GM03348 (cell line): ENCODE measurements at regions not wholly inside any gene's neighbourhood (a gene's known extent, or its start where the extent isn't known, plus 50 kb on each side); places are given as distances from the start of the nearest gene placed in this dataset.

ENCODE experiments used
- DNase-seq: peaks from one replicate; pipeline ENCODE4 v3.0.0; 2012; ENCODE audit warnings: low spot score

DNA sequence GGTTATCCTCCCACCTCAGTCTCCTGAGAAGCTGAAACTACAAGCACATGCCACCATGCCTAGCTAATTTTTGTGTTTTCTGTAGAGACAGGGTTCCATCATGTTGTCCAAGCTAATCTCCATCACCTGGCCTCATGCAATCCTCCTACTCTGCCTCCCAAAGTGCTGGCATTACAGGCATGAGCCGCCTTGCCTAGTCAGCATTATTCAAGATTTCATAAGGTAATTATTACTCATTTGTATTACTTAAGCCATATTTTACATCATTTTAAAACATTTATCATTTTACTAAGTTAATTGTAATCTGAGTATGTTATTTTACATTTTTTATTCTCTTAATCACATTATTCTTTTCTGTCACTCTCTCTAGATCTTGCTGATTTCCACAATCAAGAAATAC lies 1575.6 kb downstream of the NCAM2 start:
- no peak for DNase-seq

DNA sequence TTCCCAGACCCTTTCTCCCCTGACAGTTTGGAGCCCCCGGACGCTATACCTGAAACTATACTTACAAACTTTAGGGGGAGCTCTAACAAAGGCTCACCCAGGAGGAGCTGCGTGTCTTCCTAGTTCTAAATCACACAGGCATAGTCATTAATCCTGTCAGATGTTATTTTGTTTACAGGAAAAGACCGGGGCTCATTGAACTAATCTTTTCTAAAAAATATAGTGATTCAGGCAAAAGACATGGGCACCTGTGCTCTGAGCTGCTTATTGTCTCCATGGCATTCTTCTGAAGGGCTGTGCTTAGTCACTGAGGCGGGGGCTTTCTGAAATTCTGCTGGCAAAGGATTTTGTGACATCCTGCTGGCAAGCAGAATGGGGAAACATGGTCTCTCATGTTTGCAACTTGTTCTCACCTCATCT lies 1577.0 kb downstream of the NCAM2 start:
- DNase-seq: no peak

DNA sequence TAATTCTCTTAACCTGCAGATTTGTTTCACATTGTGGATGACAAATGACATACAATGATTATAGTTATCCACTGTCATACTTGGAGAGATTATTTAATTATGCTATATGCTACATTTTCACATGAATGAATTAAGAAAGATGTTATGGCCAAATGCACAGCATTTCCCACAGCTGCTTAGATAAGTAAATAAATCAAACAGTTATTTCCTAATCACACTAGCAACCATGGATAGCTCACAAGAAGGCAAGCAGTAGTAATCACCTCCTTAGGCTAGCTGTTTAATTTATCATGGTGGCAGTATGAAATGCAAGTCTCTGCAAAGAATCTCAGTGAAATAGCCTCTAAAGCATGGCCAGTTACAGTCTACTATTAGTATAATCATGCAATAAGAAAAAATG lies 1581.5 kb downstream of the NCAM2 start:
- no peak for DNase-seq

DNA sequence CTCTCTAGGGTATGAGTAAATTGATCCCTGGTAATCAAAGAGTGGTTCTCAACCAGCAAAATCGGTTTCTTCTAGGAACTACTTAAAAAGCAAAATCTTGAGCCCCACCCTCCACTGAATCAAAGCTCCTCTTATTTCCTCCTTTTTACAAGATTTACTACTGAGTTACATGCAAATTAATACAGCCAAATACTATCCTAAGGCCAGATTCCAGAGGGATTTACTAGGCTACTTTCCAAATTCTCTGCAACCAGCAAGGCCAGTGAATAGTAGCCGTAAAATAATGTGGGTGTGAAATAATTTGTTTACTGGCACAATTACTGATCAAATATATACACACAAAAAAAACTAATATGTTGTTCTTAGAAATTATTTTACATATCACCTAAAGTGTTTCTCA lies 1583.8 kb downstream of the NCAM2 start:
- DNase-seq: no peak

DNA sequence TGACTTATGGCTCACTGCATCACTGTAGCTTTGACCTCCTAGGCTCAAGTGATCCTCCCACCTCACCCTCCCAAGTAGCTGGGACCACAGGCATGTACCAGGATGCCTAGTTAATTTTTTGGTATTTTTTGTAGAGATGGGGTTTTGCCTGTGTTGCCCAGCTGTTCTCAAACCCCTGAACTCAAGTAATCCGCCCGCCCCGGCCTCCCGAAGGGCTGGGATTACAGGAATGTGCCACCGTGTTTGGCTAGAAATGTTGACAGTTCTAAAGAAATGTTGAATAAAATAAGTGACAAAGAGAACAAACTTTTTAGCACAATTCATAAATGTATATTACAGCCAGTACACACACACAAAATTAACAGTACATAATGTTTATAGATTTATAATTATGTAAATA lies 1586.1 kb downstream of the NCAM2 start:
- DNase-seq: no peak

DNA sequence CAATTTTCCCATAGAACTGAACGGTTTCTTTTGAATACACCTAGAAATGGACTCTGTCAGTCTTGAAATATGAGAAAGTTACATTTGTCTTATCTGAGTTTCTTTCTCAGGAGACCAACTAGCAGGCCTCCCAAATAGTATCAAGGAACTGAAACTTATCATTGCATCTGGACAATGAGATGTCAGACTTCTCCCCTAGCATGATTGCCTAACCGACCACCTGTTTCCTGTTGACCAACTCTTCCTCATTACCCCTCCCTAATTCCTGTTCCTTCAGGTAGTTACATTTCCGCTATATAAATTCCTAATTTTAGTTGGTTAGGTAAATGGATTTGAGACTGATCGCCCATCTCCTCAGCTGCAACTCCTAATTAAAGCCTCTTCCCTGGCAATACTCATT lies 1587.3 kb downstream of the NCAM2 start:
- DNase-seq: no peak

DNA sequence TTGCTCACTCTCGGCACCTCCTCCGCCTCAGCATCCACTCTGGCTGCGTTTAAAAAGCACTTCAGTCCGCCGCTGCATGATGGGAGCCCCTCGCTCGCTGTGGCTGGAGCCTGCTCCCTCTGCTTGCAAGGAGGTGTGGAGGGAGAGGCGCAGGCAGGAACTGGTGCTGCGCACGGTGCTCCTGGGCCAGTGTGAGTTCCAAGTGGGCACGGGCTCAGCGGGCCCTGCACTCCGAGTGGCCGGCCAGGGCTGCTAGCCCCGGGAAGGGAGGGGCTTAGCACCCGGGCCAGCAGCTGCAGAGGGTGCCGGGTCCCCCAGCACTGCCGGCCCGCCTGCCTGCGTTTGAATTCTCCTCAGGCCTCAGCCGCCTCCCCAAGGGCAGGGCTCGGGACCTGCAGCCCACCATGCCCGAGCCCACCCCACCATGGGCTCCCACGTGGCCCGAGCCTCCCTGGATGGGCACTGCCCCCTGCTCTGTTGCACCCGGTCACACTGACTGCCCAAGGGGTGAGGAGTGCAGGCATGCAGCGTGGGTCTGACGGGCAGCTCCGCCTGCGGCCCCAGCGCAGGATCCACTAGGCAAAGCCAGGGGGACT lies 1599.5 kb downstream of the NCAM2 start:
- DNase-seq: no peak

DNA sequence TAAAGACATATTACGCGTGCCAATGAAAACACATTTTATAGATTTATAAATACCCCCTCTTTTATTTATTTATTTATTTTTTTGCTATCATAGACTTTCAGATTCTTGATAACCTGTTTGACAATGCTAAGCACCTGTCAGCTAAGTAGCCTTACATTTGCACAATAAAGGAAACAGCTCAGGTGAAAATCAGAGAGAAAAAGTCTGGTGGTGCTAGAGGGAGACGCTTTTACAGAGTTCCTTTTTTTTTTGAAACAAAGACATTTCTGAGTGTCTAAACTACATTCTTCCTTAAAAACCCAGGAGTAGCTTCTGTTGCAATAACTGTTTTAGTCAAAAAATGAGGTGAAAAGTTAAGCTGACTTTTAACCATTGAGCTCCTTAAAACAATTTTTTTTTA lies 1611.6 kb downstream of the NCAM2 start:
- DNase-seq: no peak

DNA sequence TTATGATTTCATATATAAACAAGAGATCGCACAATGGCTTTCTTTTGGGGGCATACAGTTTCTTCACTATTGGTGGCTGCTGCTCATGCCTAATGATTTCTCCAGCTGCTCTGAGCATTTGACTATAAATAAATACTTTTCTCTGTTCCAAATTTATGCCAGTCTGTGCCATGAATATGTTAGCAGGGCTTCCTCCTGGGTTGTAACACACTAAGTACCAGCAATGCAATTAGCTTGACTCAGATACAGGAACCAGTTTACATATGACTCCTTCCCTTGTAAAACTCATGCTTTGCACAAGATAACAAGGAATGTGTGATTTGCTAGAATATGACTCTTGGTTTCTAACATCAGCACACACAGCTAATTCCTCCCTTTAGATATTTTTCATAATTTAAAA lies 1629.7 kb downstream of the NCAM2 start:
- no peak for DNase-seq

DNA sequence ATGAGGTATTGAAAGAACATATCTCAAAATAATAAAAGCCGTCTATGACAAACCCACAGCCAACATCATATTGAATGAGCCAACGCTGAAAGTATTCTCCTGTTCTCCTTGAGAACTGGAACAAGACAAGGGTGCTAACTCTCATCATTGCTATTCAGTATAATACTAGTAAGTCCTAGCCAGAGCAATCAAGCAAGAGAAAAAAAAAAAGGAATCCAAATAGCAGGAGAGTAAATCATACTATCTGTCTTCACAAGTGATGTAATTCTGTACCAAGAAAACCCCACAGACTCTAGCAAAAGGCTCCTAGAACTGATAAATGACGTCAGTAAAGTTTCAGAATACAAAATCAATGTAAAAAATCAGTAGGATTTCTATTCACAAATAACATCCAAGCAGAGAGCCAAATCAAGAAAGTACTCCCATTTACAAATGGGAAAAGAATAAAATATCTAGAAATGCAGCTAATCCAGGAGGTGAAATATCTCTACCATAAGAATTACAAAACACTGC lies 1632.8 kb downstream of the NCAM2 start:
- DNase-seq: no peak

DNA sequence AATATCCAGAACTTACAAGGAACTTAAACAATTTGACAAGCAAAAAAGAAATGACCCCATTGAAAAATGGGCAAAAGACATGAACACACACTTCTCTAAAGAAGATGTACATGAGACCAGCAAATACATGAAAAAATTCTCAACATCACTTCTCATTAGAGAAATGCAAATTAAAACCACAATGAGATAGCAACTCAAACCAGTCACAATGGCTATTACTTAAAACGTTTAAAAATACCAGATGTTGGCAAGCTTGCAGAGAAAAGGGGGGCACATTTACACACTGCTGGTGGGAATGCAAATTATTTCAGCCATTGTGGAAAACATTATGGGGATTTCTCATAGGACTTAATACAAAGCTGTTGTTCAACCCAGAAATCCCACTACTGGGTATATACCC lies 1634.0 kb downstream of the NCAM2 start:
- DNase-seq: no peak

DNA sequence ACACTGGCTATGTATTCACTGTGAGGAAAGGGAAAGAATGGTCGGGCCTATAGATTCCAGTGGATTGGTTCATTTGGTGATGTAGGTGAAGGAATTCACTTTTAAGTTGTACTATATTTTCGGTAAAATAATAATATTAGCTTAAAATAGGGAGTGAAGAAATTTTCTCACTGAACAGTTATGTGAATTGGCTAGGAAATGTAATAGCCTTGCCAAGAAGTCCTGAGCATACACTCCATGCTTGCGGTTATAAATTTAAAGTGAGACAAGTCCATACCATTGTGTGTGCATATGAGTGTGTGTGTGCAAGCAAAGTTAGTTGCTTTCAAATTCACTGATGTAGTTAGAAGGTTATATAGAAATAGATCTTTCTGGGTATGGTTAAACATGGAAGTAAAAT lies 1651.0 kb downstream of the NCAM2 start:
- no peak for DNase-seq

DNA sequence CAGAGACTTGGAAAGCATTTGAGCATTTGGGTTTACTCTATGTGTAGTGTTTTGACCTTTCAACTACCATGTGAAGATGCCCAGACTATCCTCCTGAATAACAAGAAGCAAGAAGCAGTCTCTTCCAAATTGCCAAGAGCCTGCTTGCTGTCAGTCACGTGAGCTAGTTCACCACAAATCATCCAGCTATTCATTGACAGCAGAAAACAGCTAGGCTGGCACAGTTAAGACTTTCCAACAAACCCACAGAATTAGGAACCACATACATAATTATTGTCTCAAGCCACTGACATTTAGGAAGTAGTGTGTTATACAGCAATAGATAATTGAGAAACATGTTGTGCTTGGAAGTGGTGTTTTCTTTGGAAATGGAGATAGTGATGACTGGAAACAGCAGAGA lies 1652.0 kb downstream of the NCAM2 start:
- no peak for DNase-seq

DNA sequence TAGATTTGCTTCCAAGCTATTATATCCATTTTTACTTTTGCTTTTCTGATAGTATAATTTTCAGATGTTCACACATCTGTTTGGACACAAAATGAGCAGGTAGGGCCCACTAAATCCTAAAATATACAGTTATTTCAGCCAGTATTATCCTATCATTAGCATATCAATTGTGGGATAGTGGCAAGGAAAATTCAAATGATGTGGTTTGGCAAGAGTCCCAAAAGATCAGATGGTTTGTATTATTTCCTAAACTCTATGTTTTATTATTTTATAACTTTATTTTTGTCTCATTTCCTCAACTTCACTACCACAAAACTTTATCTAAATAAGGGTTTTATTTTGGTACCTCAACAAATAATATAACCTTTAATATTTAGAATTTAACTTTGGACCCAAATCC lies 1659.6 kb downstream of the NCAM2 start:
- no peak for DNase-seq

DNA sequence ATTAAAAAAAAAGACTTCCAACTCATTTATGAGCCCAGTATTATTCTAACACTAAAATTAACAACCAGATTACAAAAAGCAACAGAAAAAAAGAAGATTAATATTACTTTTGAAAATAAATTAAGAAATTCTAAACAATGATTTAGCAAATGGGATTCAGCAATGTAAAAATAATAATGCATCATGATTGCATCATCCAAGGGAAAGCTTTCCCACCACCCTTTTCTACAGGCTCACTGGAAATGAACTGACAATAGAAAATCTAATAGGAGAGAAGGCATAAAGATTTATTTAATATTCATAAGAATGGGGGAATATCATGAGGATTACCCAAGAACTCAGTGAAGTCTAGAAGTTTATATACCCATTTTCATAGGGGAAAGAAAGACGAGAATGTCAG lies 1671.9 kb downstream of the NCAM2 start:
- no peak for DNase-seq

DNA sequence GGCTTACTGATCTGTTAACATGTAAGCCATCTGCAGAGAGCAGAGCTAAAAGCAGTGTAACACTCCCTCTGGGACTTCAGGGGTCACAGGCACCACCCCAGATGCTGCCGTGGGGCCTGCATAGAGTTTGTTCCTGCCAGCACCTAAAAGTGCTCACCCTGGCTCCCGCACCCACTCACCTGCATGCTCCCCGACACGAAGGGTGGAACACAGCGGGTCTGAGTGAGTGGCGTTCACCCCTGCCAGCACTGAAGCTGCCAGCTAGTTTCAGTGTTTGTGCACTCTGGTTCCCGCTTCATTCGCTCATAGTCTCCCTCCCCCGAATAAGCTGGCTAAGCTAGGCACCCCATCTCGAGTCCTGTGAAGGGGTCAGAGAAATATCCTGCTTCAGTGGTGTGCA lies 1681.0 kb downstream of the NCAM2 start:
- DNase-seq: no peak

DNA sequence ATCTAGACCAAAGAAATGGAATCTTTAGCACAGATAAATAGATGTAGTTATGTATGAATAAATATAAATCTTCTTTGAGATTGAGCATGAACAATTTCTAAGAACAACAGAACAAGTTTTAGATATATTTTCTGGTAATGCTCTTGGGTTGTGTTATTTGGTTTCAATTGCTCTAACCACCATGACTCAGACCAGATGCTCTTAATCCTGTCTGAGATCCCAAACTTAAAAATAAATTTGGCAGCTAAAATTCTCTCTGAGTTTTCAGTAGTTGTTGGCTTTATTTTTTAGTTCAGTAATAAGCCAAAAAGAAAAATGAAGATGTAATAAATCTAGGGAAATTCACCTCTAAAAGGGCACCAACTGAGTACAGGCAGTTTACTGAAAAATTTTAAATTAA lies 1693.4 kb downstream of the NCAM2 start:
- DNase-seq: no peak

DNA sequence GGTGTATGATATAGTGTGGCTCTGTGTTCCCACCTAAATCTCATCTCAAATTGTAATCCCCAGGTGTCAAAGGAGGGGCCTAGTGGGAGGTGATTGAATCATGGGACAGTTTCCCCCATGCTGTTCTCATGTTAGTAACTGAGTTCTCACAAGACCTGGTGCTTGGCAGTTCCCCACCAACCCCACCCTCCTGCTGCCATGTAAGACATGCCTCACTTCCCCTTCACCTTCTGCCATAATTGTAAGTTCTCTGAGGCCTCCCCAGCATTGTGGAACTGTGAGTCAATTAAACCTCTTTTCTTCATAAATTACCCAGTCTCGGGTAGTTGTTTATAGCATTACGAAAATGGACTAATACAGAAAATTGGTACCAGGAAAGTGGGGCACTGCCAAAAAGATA lies 1705.3 kb downstream of the NCAM2 start:
- DNase-seq: no peak

DNA sequence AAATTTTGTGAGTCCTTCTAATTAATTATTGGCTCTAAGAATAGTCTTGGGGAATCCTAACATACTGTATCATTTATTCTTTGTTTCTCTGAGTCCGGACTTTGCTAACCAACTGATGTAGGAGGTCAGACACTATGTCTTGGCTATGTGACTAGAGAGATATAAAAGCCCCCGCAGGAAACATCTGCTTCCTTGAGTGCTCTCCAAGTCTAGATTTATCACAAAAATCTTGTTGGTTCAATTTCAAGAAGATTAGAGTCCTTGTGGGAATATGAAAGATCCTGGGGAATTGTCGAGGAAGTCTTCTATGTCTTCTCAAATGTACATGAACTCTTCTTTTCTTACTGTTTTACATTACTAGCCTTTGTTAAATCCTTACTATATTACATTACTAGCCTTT lies 1712.5 kb downstream of the NCAM2 start:
- no peak for DNase-seq

DNA sequence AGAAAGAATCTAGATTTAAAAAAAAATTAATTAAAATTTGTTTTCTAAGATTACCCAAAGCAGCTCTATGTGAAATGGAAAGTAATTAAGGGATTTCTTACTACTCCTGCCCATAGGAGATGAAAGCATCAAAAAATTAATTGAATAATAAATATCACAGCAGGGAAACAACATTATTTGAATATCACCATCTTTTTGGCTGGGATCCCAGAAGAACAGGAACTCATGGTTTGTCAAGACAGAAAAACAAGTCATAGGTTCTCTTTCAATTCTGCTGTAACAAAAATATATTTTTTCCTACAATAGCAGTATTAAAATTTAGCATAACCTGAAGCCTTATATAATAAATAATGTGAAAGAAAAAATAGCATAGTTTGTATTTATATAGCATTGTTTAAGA lies 1713.4 kb downstream of the NCAM2 start:
- DNase-seq: no peak

DNA sequence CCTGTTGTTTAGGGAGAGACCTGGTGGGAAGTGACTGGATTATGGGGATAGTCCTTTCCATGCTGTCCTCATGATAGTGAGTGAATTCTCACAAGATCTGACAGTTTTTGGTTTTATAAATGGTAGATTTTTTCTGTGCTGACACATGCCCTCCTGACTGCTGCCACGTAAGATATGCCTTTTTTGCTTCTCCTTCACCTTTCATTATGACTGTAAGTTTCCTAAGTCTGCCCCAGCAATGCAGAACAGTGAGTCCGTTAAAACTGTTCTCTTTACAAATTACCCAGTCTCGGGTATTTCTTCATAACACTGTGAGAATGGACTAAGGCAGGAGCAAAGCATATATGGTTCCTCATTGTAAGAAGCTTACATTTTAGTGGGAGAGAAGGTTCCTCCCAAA lies 1727.2 kb downstream of the NCAM2 start:
- DNase-seq: no peak

DNA sequence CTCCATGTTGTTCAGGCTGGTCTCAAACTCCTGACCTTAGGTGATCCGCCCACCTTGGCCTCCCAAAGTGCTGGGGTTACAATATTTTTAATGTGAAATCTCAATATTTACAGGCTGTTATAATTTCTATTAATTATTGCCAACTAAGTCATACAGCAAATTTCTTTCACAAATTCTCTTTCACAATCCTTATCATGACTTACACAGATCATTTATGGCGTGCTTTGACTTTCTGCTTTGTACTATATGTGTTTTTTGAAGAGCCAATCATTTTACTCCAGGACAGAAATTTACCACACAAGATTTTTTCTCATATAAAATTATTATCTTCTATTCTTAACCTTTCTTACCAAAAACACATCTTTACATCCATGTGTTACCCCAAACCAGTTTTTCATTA lies 1729.9 kb downstream of the NCAM2 start:
- no peak for DNase-seq

DNA sequence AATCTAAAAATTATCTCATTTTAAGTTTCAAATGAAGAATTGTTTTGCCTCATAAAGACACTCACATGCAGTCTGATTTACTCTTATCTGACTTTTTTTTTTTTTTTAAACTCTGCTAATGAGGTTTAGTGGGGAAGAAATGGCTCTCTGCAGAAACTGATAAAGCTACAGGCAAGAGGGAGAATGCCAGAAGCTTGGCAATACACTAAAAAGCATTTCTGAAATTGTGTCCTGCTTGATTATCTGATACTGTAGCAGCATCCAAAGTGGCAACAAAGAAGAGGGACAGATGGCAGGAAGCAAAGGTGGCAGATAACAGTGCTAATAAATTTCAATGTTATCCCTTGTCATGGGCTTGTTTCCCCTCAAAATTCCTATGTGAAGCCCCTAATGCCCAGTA lies 1744.9 kb downstream of the NCAM2 start:
- no peak for DNase-seq

DNA sequence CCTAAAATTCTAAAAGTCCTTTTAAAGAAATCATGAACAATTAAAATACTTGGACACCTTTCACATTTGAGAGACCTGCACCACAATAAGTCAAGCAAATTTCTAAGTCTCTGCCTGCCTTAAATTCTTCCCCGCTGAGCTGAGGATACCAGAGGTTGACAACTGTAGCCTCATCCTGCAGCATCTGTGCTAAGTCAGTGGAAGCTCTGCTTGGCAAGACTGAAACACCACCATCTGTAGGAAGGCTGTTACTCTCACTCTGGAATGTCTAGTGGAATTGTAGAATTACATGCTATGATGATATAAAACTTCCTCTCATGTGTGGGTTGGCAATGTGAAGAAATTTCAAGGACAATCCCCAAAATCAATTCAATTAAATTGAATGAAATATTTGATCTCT lies 1756.5 kb downstream of the NCAM2 start:
- no peak for DNase-seq

DNA sequence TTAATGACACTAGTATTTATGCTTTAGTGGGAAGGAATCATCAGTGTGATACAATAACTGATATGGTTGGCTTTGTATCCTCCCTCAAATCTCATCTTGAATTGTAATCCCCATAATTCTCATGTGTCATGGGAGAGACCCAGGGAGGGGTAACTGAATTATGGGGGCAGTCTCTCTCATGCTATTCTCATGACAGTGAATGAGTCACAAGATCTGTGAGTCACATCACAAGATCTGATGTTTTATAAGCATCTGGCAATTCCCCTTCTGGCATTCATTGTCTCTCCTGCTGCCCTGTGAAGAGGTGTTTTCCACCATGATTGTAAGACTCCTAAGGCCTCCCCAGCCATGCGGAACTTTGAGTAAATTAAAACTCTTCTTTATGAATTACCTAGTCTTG lies 1760.3 kb downstream of the NCAM2 start:
- no peak for DNase-seq
